NCI-H2196 treated with DMSO at 0.1 percent for 48 hours (cell line): ENCODE measurements at regions not wholly inside any gene's neighbourhood (a gene's known extent, or its start where the extent isn't known, plus 50 kb on each side); places are given as distances from the start of the nearest gene placed in this dataset.
"Not testable (repeated sequence)": the region's sequence is repeated elsewhere in the genome, so short reads cannot be mapped to it uniquely, and the experiment has no call there.

Source experiments
- DNase-seq: peaks from one replicate; lab custom pipeline; 2025; ENCODE audit not compliant: unreplicated experiment; lab: John Stamatoyannopoulos, UW

- DNase-seq, result no peak
These were observed 182.2 kb downstream of the INHBB start for GRCh38 chr2:120528051-120528692.

GRCh38 chr2:120528693-120529076 is 182.7 kb downstream of the INHBB start:
- DNase-seq, result no peak

- no peak for DNase-seq
These were observed 184.8 kb downstream of the INHBB start for GRCh38 chr2:120530781-120531180.

GRCh38 chr2:120531365-120531764 is 185.4 kb downstream of the INHBB start:
- DNase-seq, result no peak

GRCh38 chr2:120531863-120532600 is 186.1 kb downstream of the INHBB start:
- no peak for DNase-seq

- no peak for DNase-seq
These were observed 187.7 kb downstream of the INHBB start for GRCh38 chr2:120533625-120534024.

- DNase-seq, result no peak
These were observed 188.5 kb downstream of the INHBB start for GRCh38 chr2:120534457-120534856.

- no peak for DNase-seq
These were observed 189.1 kb downstream of the INHBB start for GRCh38 chr2:120535081-120535480.

GRCh38 chr2:120536141-120536540 is 190.2 kb downstream of the INHBB start:
- DNase-seq, result no peak

- DNase-seq, result no peak
These were observed 192.9 kb downstream of the INHBB start for GRCh38 chr2:120538691-120539423.

- no peak for DNase-seq
These were observed 193.5 kb downstream of the INHBB start for GRCh38 chr2:120539424-120539936.

- no peak for DNase-seq
These were observed 194.2 kb downstream of the INHBB start for GRCh38 chr2:120539937-120540718.

GRCh38 chr2:120540719-120541552 is 194.7 kb upstream of the GLI2 start:
- DNase-seq, result no peak

- no peak for DNase-seq
These were observed 194.1 kb upstream of the GLI2 start for GRCh38 chr2:120541553-120541932.

- DNase-seq, result no peak
These were observed 193.5 kb upstream of the GLI2 start for GRCh38 chr2:120541972-120542670.

- no peak for DNase-seq
These were observed 192.6 kb upstream of the GLI2 start for GRCh38 chr2:120542911-120543527.

GRCh38 chr2:120543899-120544298 is 191.8 kb upstream of the GLI2 start:
- no peak for DNase-seq

GRCh38 chr2:120544522-120544921 is 191.1 kb upstream of the GLI2 start:
- no peak for DNase-seq

- DNase-seq, result not testable (repeated sequence)
These were observed 190.7 kb upstream of the GLI2 start for GRCh38 chr2:120545007-120545406.
